ENCODE measurements at regions not wholly inside any gene's neighbourhood (a gene's known extent, or its start where the extent isn't known, plus 50 kb on each side); places are given as distances from the start of the nearest gene placed in this dataset.

- H3K4me1 ChIP-seq (replicated peaks in 1 of 2; ENCODE audit: control insufficient read depth in 2 of 2, insufficient read depth in 2 of 2, low read length in 2 of 2), result no peaks in the 10 kb centered on the region
- no peak overlapping the region for H3K27ac ChIP-seq (ENCODE audit: extremely low read depth, low read depth, low read length)
- H2AFZ ChIP-seq (ENCODE audit: low read depth, low read length), result no peak overlapping the region
- no peak overlapping the region for H3K4me2 ChIP-seq (ENCODE audit: insufficient read depth, low read length)
- H3K36me3 ChIP-seq (ENCODE audit: control insufficient read depth, insufficient read depth, low read length), result no peaks in the 10 kb centered on the region
- H3K79me2 ChIP-seq (ENCODE audit: control insufficient read depth, insufficient read depth, low read length), result no peaks in the 10 kb centered on the region
- no peak for ATAC-seq
- no peaks in the 10 kb centered on the region for H3K27me3 ChIP-seq (ENCODE audit: control insufficient read depth in 2 of 2, insufficient read depth in 2 of 2, low read length in 2 of 2)
- intact Hi-C loops (cut with micrococcal nuclease) (no loop called here), in situ Hi-C loops (cut with MboI) (no loop called here)
- ChIA-PET POLR2A (no interaction called here), CTCF (ENCODE audit: low intra/inter-chr PET ratio) (no interaction called here)
- H3K9me1 ChIP-seq (ENCODE audit: control insufficient read depth, insufficient read depth, low read length), result no peaks in the 10 kb centered on the region
- H4K20me1 ChIP-seq (replicated peaks; ENCODE audit: control insufficient read depth, insufficient read depth, low read length), result no peaks in the 10 kb centered on the region
- WGBS (ENCODE audit: insufficient coverage, low coverage, missing lambda C conversion rate), result 0% methylated on average over 2 of the region's 2 CpGs
- FAIRE-seq, result no peak
- no peak overlapping the region for H3K4me3 ChIP-seq
- no TSS peak for BruUV-seq (replicated peaks)
- no peak for DNase-seq (ENCODE audit: extremely low read depth in 1 of 4, low spot score in 3 of 4)
- no peak for TF ChIP-seq ZNF586 (CRISPR knock-in tag; conservative IDR thresholded peaks at IDR 0.05)
- no peak for TF ChIP-seq SIRT6 (IDR thresholded peaks at IDR 0.05; ENCODE audit: low read depth, low read length)
- TF ChIP-seq ID3 (CRISPR knock-in tag; IDR thresholded peaks at IDR 0.05), result no peak
- TF ChIP-seq ID3 (tag; IDR thresholded peaks at IDR 0.05), result no peak
- TF ChIP-seq ZBTB7A (IDR thresholded peaks at IDR 0.05; ENCODE audit: borderline replicate concordance, control insufficient read depth, low read depth, low read length), result no peak
- TF ChIP-seq MCM3 (IDR thresholded peaks at IDR 0.05), result no peak
- no peak for TF ChIP-seq THAP7 (CRISPR knock-in tag; IDR thresholded peaks at IDR 0.05)
- TF ChIP-seq PPARD (CRISPR knock-in tag; IDR thresholded peaks at IDR 0.05), result no peak
- TF ChIP-seq ELF1 (tag; IDR thresholded peaks at IDR 0.05), result no peak
- no peak for TF ChIP-seq E2F3 (CRISPR knock-in tag; IDR thresholded peaks at IDR 0.05)
- TF ChIP-seq E2F6 (IDR thresholded peaks at IDR 0.05; ENCODE audit: borderline replicate concordance in 1 of 2, extremely low read depth in 1 of 2, insufficient read depth in 1 of 2, insufficient read length in 1 of 2, low read depth in 1 of 2, low read length in 1 of 2, poor library complexity in 1 of 2, severe bottlenecking in 1 of 2), result no peak
- TF ChIP-seq HOMEZ (CRISPR knock-in tag; IDR thresholded peaks at IDR 0.05), result no peak
- TF ChIP-seq RBM15 (IDR thresholded peaks at IDR 0.05; ENCODE audit: insufficient read depth, low read length), result no peak
- TF ChIP-seq RBM39 (optimal IDR thresholded peaks at IDR 0.05; ENCODE audit: low read depth, low read length), result no peak
- no peak for TF ChIP-seq JUN (IDR thresholded peaks at IDR 0.05; ENCODE audit: borderline replicate concordance, low read depth, low read length)
- TF ChIP-seq JUN (CRISPR knock-in tag; IDR thresholded peaks at IDR 0.05; ENCODE audit: borderline replicate concordance), result no peak
- no peak for TF ChIP-seq SMAD1 (IDR thresholded peaks at IDR 0.05; ENCODE audit: low read depth, low read length, partially characterized antibody)
- no peak for TF ChIP-seq ZNF316 (IDR thresholded peaks at IDR 0.05)
- TF ChIP-seq MLX (CRISPR knock-in tag; conservative IDR thresholded peaks at IDR 0.05), result no peak
- TF ChIP-seq CGGBP1 (CRISPR knock-in tag; IDR thresholded peaks at IDR 0.05), result no peak
- H3K9me3 ChIP-seq (replicated peaks; ENCODE audit: control insufficient read depth, insufficient read depth, low read depth, low read length), result no peaks in the 10 kb centered on the region
- no peak overlapping the region for H3K9ac ChIP-seq (ENCODE audit: insufficient read depth in 1 of 2, low read depth in 2 of 2, low read length in 2 of 2)
Observed at GRCh38 chrX:33385546-33385945, 174.2 kb upstream of the DMD start.

All from K562 (cell line).